ENCODE measurements at regions not wholly inside any gene's neighbourhood (a gene's known extent, or its start where the extent isn't known, plus 50 kb on each side); places are given as distances from the start of the nearest gene placed in this dataset.

DNA sequence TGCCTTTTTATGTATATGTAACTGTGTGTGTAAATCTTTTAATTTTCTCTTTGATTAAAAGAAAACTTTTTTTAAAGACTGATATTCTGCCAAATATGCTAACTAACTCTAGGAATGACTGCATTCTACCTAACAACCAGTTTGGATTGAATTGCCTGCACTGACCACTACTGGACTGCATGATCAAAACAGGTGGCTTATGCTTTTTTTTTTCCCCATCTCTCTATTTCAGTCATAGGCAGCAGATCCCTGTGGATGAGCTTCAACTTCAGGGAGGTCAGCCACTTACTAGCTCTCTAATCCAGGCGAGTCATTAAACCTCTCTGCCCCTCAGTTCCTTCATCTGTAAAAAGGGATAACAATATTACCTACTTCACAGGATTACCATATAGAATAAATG lies 138.6 kb upstream of the SERTAD2 start:
- no peak for TF ChIP-seq ZFP30 (CRISPR knock-in tag; IDR thresholded peaks at IDR 0.05)
- TF ChIP-seq, protein P1, sequence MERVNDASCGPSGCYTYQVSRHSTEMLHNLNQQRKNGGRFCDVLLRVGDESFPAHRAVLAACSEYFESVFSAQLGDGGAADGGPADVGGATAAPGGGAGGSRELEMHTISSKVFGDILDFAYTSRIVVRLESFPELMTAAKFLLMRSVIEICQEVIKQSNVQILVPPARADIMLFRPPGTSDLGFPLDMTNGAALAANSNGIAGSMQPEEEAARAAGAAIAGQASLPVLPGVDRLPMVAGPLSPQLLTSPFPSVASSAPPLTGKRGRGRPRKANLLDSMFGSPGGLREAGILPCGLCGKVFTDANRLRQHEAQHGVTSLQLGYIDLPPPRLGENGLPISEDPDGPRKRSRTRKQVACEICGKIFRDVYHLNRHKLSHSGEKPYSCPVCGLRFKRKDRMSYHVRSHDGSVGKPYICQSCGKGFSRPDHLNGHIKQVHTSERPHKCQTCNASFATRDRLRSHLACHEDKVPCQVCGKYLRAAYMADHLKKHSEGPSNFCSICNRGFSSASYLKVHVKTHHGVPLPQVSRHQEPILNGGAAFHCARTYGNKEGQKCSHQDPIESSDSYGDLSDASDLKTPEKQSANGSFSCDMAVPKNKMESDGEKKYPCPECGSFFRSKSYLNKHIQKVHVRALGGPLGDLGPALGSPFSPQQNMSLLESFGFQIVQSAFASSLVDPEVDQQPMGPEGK (CRISPR knock-in tag; IDR thresholded peaks at IDR 0.05; ENCODE audit: borderline replicate concordance) = no peak
- TF ChIP-seq ZNF70 (CRISPR knock-in tag; IDR thresholded peaks at IDR 0.05) = no peak
- TF ChIP-seq ARNTL (CRISPR knock-in tag; IDR thresholded peaks at IDR 0.05; ENCODE audit: borderline replicate concordance, low read depth) = no peak
- TF ChIP-seq, protein P2, sequence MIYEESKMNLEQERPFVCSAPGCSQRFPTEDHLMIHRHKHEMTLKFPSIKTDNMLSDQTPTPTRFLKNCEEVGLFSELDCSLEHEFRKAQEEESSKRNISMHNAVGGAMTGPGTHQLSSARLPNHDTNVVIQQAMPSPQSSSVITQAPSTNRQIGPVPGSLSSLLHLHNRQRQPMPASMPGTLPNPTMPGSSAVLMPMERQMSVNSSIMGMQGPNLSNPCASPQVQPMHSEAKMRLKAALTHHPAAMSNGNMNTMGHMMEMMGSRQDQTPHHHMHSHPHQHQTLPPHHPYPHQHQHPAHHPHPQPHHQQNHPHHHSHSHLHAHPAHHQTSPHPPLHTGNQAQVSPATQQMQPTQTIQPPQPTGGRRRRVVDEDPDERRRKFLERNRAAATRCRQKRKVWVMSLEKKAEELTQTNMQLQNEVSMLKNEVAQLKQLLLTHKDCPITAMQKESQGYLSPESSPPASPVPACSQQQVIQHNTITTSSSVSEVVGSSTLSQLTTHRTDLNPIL (CRISPR knock-in tag; IDR thresholded peaks at IDR 0.05; ENCODE audit: low read depth) = no peak
- TF ChIP-seq TOX (CRISPR knock-in tag; IDR thresholded peaks at IDR 0.05; ENCODE audit: borderline replicate concordance) = no peak
- TF ChIP-seq TCF4 (CRISPR knock-in tag; IDR thresholded peaks at IDR 0.05; ENCODE audit: borderline replicate concordance) = no peak
- TF ChIP-seq ZNF8 (CRISPR knock-in tag; IDR thresholded peaks at IDR 0.05) = no peak

All from SK-N-SH treated with all-trans-retinoic acid at 6 μM for 48 hours (cell line).